HG03378 (cell line): ENCODE measurements at regions not wholly inside any gene's neighbourhood (a gene's known extent, or its start where the extent isn't known, plus 50 kb on each side); places are given as distances from the start of the nearest gene placed in this dataset.
"Not testable (repeated sequence)": the region's sequence is repeated elsewhere in the genome, so short reads cannot be mapped to it uniquely, and the experiment has no call there.

ENCODE experiments used
- ATAC-seq: cut with Tn5 transposase; IDR thresholded peaks from one replicate; pipeline ENCODE4 v1.9.1; 2021; ENCODE audit warnings: mild to moderate bottlenecking, moderate library complexity; ENCODE audit not compliant: unreplicated experiment

- no peak for ATAC-seq
Observed at GRCh38 chr21:17295997-17296396, 216.8 kb upstream of the CXADR start.

- ATAC-seq: not testable (repeated sequence)
Observed at GRCh38 chr21:17299576-17299975, 213.3 kb upstream of the CXADR start.

DNA sequence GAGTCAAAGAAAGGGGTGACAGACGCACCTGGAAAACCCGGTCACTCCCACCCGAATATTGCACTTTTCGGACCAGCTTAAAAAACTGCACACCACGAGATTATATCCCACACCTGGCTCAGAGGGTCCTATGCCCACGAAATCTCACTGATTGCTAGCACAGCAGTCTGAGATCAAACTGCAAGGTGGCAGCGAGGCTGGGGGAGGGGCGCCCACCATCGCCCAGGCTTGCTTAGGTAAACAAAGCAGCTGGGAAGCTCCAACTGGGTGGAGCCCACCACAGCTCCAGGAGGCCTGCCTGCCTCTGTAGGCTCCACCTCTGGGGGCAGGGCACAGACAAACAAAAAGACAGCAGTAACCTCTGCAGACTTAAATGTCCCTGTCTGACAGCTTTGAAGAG lies 185.1 kb upstream of the CXADR start:
- not testable (repeated sequence) for ATAC-seq

- no peak for ATAC-seq
Observed at GRCh38 chr21:17334484-17334883, 178.4 kb upstream of the CXADR start.

DNA sequence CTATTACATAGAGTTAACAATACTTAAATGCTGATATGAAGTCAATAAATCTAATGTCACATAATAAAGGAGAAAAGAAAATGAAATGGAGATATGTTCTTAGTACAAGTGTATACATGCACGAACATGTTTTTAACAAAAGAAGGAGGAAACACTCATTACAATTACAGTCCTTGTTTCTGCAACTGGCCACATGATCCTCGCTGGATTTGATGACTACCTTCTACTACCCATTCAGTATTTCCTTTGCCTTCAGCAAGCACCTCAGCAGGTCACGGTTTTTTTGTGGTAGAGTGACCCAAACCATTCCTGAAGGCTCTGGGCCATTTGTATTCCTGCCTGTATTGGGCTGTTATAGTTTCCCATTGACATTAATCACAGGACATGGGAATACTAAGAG lies 172.8 kb upstream of the CXADR start:
- ATAC-seq: no peak

DNA sequence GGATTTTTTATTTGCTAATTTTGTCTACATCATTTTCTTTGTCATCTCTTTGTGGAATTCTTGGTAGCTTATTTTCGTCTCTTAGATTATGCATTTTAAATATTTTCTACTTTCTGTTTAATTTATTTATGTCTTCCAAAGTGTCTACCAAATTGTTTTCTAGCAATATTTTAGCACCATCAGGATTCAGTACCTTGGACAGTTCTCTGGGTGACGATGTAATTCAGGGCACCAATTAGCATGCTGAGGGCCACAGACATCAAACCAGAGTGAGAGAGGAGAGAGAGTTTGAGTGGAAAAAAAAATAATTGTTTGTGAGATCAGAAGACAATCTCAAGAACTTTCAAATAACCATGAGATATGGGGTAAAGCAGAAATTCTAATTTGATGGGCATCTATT lies 169.8 kb upstream of the CXADR start:
- no peak for ATAC-seq

- ATAC-seq: no peak
Observed at GRCh38 chr21:17348357-17348756, 164.5 kb upstream of the CXADR start.

- ATAC-seq: no peak
Observed at GRCh38 chr21:17348849-17349248, 164.0 kb upstream of the CXADR start.

DNA sequence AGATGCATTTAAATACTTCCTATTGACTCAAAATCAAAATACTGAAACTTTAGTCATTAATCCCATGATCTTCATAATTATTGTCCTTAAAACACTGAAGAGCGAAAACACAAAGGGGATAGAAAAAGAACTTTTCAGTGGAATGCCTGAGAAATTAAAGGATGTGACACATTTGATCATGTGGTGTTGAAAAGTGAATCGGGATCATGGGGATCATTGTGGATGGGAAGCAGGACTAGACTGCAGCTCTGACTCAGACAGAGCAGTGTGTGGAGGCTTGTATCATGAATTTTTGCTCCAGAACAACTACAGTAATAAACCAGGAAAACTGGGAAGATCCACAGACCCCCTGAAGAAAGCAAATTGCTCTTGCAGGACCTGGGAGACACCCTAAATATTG lies 161.1 kb upstream of the CXADR start:
- no peak for ATAC-seq

DNA sequence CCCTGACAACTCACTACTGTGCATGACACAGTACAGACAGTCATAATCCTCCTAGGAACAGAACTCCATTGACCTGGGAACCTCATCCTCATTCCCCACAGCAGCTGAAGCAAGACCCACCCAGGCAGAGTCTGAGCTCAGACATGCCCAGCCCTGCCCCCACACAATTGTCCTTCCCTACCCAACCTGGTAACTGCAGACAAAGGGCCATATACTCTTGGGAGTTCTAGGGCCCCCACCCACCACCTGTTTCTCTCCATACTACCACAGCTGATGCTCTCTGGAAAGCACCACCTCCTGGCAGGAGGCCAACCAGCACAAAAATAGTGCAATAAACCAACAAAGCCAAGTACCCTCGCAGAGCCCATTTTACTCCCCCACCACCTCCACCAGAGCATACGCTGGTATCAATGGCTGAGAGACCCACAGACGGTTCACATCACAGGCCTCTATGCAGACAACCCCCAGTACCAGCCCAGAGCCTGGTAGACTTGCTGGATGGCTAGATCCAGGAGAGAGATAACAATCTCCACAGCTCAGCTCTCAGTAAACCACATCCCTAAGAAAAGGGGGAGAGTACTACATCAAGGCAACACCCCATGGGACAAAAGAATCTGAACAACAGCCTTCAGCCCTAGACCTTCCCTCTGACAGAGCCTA lies 159.7 kb upstream of the CXADR start:
- ATAC-seq: no peak

GRCh38 chr21:17359781-17360180 lies 153.1 kb upstream of the CXADR start:
- no peak for ATAC-seq

DNA sequence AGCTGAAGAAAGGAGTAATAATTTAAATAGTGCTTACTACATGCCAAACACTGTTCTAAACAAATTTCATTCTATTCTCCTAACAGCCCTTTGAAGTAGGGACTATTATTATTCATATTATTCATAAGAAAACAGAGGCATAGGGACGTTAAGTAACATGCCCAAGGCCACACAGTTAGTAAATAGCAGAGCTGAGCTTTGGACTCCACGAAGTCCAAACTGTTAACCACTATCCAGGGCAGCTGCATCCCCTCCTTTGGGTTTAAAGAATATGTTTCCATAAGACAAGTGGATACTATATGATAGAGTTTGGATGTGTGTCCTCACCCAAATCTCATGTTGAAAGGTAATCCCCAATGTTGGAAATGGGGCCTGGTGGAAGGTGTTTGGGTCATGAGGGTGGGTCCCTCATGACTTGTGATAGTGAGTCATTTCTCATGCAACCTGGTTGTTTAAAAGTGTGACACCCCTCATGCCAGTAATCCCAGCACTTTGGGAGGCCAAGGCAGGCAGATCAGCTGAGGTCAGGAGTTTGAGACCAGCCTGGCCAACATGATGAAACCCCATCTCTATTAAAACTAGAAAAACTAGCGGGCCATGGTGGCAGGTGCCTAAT lies 144.0 kb upstream of the CXADR start:
- no peak for ATAC-seq

DNA sequence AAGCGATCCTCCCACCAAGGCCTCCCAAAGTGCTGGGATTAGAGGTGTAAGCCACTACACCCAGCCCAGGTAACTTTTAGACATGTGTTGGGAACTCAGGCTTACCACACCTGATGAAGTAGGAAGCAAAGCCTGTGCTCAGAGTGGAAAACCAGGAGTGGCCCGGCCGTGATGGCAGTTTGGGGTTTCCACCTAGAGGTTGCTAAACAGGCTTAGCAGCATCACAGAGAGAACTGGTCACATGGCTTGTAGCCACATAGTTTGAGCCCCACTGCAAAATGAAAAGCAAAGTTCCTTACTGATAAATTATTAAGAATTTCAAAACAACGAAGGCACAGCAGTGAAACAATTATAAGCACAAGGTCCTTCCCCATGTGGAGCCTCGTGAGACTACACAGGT lies 142.6 kb upstream of the CXADR start:
- no peak for ATAC-seq

GRCh38 chr21:17370916-17371315 lies 141.9 kb upstream of the CXADR start:
- ATAC-seq: no peak

GRCh38 chr21:17371450-17371849 lies 141.4 kb upstream of the CXADR start:
- no peak for ATAC-seq

- no peak for ATAC-seq
Observed at GRCh38 chr21:17372200-17372599, 140.6 kb upstream of the CXADR start.

GRCh38 chr21:17386498-17386897 lies 126.3 kb upstream of the CXADR start:
- ATAC-seq: no peak

- ATAC-seq: peak; percentile 70
Observed at GRCh38 chr21:17387030-17387617, 125.7 kb upstream of the CXADR start.

- no peak for ATAC-seq
Observed at GRCh38 chr21:17388226-17388625, 124.6 kb upstream of the CXADR start.

- no peak for ATAC-seq
Observed at GRCh38 chr21:17389311-17389710, 123.5 kb upstream of the CXADR start.

- ATAC-seq: no peak
Observed at GRCh38 chr21:17390569-17390968, 122.3 kb upstream of the CXADR start.

DNA sequence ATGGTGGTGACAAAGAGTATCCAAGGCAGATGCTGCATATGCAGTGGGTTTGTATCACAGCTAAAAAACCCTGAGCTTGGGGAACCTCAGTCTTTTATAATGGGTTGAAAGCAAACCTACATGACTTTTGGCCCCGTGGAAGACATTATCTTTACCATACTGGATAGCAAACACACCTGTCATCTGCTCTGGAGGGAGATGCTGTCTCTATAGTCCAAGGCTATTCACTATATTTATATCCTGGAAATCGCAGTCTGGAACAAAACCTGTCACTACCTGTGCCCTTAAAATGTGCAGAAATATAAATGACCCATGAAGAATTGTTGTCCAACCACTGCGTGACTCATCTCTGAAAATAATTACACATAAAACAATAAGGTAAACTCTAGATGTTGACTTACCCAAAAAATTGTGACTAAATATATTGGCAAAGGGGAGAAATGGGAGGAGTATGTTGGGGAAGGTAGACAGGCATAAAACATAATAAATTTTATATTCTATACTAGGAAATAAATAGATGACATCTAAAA lies 121.0 kb upstream of the CXADR start:
- ATAC-seq: no peak
